Hematopoietic multipotent progenitor cell treated with erythropoietin and hydrocortisone succinate and interleukin-3 and kit ligand, for 6 days (in vitro differentiated cells): ENCODE measurements at regions not wholly inside any gene's neighbourhood (a gene's known extent, or its start where the extent isn't known, plus 50 kb on each side); places are given as distances from the start of the nearest gene placed in this dataset.
"Not testable (repeated sequence)": the region's sequence is repeated elsewhere in the genome, so short reads cannot be mapped to it uniquely, and the experiment has no call there.

Experiments used
- DNase-seq: peaks from one replicate; pipeline ENCODE4 v3.0.0-alpha.2; 2015

DNA sequence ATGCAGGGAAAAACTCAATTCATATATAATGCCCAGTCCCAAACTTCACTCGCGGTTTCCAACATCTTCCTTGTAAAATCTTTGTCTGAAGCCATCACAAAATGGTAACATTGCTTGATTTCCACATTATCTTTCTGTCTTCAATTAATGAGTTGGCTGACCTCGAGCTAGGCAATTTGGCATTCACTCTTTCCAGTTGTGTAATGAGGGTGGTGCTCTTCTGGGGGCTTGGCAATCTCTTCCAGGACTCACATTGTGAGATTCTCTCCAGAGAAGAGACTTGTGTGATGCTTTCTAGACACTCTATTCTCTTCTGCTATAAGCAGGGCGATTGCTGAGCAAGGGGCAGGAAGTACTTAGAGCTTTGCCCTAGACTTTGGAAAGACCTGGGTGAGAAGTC, 179.5 kb downstream of the JCAD start:
- DNase-seq, result no peak

DNA sequence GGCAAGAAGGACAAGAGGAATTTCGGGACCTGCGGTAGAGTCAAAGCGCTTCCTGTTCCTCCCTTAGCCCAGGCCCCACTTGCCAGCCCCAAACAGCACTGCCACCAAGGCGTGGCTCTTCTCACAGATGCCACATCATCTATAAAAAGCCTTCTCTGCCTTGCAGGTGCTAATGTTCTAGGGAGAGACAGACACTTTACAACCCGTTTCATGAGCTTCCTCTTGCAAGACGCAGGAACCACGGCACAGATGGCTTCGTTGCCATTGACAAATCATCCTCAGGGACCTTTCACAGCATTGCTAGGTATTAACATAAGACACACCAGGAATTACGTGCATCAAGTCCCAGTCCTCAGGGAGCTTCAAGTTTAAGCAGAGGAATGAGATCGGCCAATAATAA, 180.9 kb downstream of the JCAD start:
- peak; percentile 12 for DNase-seq

DNA sequence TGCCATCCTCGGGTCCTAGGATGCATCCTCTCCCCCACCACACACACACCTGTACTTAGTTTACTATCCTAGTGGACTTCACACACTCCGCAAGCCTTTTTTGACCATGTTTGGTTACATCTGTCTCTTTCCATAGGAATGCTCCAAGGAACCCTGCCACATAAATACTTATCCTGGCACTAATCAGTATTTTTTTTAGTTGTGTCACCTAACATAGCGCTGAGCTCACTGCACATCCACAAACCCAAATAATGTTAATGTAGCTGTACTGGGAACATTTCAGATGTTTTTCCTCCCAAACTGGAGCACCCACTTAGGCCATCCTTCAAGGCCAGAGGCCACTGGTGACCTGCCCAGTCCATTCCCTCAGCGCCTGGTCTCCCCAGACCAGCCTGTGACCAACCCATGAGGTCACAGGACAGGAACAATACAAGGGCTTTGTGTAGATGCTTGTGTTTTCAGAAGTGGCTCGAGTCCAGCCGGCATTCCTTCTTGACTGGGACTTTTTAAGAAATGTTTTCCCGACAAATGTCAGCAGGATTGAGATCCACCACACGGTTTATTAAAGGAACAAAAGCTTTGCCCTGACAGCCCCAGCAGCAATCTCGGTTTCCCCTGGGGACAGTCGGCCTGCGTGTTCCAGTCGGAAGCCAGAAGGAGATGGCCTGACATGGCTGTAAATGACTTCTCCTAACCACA, 181.4 kb downstream of the JCAD start:
- no peak for DNase-seq

DNA sequence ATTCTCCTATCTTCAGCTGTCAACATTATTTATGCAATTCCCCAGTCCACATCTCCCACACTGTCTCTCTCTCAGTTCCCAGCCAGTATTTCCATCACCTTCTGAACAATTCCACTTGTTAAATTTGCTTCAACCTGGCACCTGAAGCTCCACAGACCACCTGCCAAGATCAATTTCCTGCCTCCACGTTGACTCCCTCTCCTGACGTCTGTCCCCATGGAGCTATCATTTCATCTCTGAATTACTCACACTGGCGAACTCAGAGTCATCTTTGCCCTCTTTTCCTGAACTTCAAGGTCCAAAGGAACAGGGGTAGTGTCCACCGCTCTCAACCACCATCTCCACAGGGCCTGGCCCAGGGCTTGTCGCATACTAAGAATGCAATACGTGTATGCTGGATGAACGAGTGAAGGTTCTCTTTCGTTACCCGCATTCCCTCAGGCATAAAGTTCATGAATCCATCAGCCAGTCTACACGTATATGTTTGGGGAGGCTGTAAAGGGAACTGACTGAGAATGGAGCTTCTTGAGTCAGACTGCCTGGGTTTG, 183.3 kb downstream of the JCAD start:
- no peak for DNase-seq

DNA sequence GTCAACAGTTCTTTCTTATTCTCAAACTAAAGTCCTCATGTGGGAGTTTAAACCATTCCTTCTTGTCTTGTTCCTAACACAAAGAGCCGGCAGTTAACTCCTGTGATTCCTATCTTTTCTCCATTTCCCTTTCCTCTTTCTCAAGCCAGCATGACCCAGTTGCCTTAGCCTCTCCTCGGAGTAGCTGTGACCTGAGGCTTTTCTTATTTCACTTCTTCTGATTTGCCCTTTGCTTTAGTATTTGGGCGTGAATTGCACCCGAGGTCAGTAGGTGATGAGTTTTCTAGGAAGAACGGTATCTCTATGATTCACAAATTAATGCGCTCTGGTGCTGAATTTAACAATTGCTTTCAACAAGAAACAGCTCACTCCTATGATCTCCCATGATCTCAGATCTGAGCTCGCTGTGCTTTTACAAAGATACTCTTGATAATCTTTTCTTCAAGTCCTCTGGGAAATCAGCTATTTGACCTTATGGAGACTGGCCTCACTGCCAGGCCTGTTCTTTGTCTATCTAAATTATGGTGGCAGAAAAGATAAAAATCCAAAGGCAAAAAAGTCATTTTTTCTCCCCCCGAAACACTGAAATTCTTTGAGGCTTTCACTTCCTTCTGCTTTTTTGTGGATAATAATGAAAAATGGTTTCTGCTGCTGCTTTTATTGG, 184.6 kb downstream of the JCAD start:
- DNase-seq, result peak; percentile 10

DNA sequence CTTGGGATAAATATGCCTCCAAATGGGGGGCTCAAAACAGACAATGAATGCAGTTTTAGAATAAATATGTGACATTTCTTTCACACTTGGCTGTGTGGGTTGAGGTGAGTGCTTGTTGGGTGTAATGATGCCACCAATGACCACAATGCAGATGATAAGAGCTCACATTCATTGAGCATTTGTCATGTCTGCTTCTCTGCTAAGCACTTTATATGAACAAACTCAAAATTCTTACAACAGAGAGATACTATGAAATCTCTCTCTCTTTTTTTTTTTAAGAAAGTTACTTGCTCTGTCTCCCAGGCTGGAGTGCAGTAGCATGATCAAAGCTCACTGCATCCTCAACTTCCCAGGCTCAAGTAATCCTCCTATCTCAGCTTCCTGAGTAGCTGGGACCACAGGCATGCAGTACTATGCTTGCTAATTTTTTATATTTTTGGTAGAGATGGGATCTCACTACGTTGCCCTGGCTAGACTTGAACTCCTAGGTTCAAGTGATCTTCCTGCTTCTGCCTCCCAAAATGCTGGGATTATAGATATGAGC, 185.4 kb downstream of the JCAD start:
- DNase-seq, result no peak

DNA sequence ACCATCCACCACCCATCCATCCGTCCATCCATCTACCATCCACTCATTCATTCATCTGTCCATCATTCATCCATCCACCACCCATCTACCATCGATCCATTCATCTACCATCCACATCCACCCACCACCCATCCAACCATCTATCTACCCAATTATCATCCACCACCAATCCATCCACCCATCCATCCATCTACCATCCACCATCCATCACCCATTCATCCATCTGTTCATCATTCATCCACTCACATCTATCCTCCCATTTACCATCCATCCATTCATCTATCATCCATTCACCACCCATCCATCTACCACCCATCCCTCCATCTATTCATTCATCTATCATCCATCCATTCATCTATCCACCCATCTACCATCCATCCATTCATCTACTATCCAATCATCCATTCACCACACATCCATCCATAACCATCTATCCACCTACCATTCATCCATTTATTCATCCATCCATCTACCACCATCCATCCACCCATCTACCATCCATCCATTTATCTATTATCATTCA, 188.8 kb downstream of the JCAD start:
- no peak for DNase-seq

DNA sequence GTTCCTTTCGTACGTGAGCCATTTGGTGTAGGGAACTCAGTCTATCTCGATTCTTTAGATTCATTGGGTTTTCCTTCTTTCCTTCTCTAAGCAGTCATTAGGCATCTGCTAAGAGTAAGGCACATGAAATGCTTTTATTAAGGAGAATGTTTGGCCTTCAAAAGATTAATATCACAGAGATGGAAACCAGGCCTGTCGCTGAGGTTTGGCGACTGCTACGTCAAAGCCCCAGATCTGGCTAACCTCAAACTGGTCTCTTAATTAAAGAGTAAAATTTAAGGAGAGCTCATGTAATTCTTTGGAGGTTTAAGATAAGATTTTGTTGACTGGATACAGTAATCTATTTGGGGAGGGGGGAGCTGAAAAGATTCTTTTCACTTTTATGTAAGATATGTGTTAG, 189.8 kb downstream of the JCAD start:
- no peak for DNase-seq

DNA sequence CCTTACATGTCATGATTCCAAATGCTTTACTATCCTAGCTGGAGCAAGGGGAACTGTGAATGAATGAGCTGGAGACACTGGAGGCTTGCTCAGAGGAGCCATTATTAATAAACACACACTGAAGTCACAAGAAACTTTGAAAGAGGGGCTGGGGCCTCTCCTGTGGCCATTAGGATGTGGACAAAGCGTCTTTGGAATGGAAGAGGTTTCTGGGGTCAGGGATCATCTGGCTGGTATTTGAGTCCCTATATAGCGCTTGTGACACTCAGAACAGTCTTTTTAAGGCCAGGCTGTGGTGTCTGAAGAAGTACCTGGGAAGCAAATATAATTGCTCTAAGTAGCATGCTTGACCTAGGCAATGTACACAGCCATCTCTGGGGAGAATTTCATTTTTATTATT, 193.0 kb downstream of the JCAD start:
- DNase-seq, result no peak

DNA sequence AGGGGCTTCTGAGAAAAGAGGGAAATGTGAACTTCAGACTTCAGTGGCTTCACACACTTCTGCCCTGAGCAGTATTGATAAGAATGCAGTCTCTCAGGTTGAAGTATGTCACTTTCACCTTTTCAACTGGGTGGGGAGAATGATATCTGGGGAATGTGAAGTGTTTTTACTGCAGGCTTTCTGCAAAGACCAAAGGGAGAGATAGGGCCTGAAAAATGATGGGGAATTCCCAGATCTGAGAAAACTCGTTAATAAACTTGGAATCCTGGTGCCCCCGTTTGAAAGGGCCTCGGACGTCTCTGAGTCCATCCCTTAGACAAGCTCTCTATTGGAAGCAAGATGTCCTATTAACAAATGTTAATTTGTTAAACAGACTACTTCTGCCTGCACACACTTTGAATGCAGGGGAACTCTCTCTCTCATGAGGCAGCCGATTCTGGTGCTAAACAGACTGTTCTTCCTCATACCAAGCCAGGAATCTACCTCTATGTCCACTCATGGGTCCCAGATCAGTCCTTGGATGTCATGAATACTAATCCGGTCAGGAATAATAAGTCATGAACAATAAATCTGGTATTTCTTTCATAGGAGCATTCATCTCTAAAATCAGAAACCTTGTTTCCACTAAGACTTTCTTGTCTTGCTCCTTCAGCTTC, 193.6 kb downstream of the JCAD start:
- DNase-seq, result no peak

DNA sequence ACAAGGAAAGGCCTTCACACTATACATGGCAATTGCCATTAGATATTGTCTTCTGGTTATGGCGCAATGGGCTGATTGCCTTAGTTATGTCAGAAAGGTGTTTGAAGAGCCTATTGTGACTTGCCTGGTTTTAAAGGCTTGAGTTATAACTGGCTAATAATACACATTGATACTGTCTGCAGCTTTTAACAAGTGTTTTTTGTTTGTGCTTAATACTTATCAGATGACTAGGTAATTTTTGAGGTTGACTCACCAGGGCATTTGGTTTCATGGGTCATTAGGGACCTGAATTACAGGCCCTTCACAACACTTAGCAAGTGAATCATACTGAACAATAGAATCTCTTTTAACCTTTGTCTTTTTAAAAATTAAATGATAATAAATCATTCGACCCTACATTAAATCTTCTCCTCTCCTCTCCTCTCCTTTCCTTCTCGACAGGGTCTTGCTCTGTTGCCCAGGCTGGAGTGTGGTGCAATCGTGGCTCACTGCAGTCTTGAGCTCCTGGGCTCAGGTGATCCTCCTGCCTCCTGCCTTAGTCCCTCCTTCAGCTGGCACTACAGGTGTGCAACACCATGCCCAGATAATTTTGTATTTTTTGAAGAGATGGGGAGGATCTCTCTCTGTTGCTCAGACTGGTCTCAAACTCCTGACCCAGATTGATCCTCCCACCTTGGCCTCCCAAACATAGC, 196.3 kb downstream of the JCAD start:
- DNase-seq, result no peak

DNA sequence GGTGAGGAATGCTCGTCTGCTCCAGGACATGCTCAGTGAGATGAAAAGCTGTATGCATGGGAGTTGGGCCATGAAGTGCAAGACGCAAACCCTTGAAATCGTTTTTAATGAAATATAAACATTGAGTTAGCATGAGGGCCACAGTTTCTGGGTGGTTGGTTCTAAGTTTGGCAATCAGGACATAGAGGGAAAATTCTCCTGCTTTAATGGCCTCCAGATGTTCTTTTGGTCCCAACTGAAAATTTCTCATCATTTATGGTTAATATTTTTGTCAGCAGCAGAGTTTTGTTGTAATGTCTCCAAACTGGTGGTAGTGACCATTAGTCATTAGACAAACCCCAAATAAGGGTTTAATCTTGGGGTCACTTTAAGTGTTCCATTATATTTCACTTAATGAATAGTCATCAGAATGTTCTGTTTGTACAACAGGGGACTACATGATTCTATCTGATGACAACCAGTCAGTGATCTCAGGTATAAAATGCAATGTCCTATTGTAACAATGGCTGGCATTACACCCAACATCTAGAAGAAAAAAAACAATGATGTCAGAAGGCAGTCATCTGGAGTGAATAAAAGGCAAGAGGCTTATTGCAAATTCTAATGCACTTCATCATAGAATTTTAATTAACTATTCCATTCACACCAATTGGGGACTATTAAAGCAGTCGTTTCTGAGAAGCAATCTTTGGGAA, 197.4 kb downstream of the JCAD start:
- no peak for DNase-seq

DNA sequence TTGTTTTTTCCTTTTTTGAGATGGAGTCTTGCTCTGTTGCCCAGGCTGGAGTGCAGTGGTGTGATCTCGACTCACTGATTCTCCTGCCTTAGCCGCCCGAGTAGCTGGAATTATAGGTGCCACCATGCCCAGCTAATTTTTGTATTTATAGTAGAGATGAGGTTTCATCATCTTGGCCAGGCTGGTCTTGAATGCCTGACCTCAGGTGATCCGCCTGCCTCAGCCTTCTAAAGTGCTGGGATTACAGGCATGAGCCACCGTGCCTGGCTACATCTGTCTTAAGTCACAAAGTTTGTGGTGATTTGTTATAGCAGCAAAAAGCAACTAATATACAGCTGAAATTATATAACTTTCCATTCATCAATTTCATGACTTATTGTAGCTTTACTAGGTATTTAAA, 198.2 kb downstream of the JCAD start:
- not testable (repeated sequence) for DNase-seq

DNA sequence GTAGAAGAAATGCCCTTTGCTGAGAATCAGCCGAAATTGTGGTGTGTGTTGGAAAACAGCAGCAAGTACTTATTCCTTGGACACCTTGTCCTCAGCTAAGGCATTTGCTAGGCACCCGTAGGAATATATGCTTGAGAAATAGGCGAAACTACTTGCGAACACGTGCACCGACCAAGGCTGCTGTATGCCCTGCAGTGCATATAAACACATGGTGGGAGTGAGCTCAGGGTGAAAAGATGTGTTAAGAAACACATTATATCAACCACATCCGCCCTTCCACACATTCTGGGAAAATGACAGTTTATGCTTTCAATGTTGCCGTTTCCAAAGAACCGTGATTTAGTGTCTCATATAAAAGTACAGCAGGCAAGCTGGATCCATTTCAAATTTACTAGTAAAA, 199.2 kb downstream of the JCAD start:
- DNase-seq, result no peak

DNA sequence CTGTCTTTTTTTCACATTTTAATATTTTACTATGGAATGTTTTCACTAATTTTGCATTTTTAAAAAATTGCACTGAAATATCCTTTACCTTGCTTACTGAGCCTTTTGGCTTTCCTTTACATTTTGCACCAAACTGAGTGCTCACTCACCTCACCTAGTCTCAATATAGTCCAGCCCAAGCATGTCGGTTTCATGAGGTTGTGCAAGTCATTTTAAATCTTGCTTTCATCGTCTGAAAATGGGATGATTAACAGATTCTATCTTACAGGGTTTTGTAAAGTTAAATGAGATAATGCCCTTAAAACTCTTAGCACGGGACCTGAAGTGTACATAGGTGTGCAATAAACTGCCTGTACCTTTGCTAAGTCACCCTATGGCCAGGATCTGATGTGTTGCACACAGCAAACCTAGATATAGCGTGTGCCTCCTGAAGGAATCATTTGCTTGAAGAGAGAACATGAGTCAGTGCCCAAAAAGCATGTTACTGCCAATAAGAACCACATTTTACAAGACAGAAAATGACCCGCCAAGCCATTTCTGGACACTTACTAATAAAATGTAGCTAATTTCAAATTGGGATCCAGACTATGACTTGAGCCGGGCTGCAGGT, 199.8 kb downstream of the JCAD start:
- DNase-seq, result no peak

DNA sequence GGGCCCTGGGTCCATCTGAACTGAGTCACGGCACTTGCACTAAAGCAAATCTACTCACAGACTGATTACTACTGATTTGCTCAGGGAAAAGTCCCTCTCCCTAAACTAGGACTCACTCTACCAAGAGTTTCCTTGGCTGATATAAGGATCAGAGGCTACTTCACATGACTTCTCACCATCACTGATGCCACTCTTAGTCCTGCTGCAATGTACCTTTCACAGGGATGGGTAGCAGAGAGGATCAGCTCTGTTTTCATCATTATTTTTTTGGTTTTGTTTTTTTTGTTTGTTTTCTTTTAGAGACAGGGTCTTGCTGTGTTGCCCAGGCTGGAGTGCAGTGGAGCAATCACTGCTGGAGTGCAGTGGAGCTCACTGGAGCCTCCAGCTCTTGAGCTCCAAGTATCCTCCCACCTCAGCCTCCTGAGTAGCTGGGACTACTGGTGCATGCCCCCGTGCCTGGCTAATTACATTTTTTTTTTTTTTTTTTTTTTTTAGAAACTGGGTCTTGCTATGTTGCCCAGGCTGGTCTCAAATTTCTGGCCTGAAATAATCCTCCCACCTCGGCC, 200.6 kb downstream of the JCAD start:
- no peak for DNase-seq

DNA sequence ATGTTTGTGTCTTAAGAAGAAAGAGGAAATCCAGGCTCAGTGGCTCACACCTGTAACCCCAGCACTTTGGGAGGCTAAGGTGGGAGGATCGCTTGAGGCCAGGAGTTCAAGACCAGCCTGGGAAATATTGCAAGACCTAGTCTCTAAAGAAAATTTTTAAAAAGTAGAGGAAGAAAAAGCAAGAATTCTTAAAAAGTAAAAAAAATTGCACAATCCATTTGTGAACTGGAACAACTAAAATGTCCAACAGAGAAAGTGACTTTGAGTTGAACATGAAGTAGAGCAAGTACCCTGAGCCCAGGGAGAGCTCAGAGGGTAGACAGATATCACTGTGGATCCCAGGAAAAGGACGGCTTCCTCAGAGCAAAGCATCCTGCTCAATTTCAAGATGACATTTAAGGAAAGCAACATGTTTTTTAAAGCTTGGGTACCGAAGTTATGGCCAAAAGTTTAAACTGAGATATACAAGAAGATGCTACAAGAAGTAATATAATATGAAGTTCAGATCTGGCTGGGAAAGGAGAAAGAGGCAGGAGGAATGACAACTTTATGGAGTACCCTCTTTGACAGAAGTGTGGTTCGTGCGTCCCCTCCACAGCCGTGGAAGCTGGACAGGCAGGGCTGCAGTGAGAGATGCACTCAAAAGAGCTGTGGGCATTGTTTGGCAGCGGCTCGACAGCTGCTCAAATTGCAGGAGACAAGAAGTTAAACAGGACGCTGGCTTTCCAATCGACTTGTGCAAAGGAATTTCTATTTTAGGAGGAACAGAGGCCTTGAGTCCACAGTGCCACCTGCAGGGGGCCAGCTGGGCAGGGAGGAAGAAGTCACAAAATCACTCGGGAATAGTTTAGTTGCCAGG, 201.3 kb downstream of the JCAD start:
- peak; percentile 31 for DNase-seq

DNA sequence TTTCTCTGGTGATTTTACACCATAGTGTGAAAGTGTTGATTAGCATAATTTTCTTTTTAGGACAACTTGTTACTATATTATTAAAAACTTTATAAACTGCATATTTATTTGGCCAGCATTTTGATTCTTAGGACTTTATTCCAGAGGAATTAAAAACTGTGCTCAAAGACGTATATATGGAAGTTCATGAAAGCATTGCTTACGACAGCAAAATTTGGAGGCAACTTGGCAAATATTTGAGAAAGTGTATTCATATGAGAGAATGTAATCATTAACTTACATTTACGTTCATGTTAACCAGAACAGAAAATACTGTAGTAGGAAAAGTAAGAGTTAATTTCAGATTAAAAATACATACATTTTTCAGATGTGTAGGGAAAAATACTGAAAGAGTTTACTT, 203.1 kb downstream of the JCAD start:
- no peak for DNase-seq

DNA sequence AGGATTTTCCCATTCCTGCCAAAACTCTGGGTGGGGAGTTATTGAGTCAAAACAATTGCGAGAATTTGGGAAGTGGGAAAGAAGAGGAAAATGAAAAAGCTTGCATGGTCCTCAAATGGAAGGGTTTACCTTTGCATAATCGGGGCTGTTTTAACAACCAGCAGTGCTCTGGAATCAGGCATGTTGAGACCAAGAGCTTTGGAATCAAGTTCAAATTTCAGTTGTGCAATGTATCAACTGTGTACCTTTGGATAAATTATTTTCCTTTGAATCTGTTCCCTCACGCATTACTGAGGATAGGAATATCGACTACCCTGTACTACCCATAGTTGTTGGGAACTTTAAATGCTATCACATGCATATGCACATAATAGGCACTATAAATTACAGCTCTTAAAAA, 205.5 kb downstream of the JCAD start:
- DNase-seq, result no peak

DNA sequence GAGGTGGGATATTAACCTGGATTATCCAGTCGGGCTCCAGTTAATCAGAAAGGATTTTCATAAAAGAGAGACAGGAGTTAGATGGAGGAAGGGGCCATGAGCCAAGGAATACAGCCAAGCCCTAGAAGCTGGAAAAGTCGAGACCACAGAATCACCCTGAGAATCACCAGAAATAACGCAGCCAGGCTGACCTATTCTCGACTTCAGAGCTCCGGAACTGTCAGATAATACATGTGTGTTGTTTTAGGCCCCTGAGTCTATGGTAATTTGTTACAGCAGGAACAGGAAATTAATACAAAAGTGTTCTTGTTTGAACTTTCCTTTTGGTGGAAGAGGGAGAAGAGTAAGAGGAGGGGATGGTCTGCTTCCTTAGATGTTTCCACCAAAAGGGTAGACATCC, 208.1 kb downstream of the JCAD start:
- no peak for DNase-seq

DNA sequence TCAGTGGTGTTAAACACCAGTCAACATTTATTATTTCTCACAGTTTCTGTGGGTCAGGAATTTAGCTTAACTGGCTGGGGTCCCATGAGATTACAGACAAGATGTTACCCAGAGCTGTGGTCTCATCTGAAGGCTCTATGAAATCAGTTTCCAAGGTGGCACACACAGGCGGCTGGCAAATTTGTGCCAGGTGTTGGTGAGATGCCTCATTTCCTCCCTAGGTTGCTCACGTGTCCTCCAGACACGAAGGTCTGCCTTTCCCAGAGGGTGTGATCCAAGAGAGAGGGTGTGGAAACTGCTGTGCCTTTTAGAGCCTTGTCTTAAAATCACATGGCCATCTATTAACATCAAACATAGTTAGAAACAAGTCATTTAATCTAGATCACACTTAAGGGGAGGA, 209.0 kb downstream of the JCAD start:
- DNase-seq, result no peak
